Neural cell (in vitro differentiated cells): ENCODE measurements at regions not wholly inside any gene's neighbourhood (a gene's known extent, or its start where the extent isn't known, plus 50 kb on each side); places are given as distances from the start of the nearest gene placed in this dataset.
"Not testable (repeated sequence)": the region's sequence is repeated elsewhere in the genome, so short reads cannot be mapped to it uniquely, and the experiment has no call there.

Experiments
- H2AFZ ChIP-seq: fragments of 200-600, 300-800 bp; sonication (generic), shearing (Covaris generic); 2 replicates; pipeline ENCODE4 v1.6.0; 2014; ENCODE audit warnings: low read depth, mild to moderate bottlenecking, antibody characterized with exemption, low read length, moderate library complexity
- H3F3A ChIP-seq: fragments of 200-600 bp; shearing (Covaris generic); 2 replicates; pipeline ENCODE4 v1.6.1; 2016; ENCODE audit warnings: mild to moderate bottlenecking, moderate library complexity, mixed read lengths, antibody characterized with exemption, low read length; ENCODE audit not compliant: insufficient read depth, poor library complexity, severe bottlenecking
- H3K27ac ChIP-seq: fragments of 200-600, 300-800 bp; sonication (generic), shearing (Covaris generic); 2 replicates; pipeline ENCODE4 v1.5.1; 2014; ENCODE audit warnings: mild to moderate bottlenecking, low read length, moderate library complexity
- H3K27me3 ChIP-seq: fragments of 300-800, 200-600 bp; sonication (generic), shearing (Covaris generic); 2 replicates; pipeline ENCODE4 v1.6.0; 2014; ENCODE audit warnings: mild to moderate bottlenecking, low read depth, low read length, moderate library complexity; ENCODE audit not compliant: insufficient read depth
- H3K36me3 ChIP-seq: fragments of 300-800, 200-600 bp; sonication (generic), shearing (Covaris generic); 2 replicates; pipeline ENCODE4 v1.5.1; 2014; ENCODE audit warnings: mild to moderate bottlenecking, antibody characterized with exemption, low read length, moderate library complexity; ENCODE audit not compliant: insufficient read depth
- H3K4me2 ChIP-seq: fragments of 300-800, 200-600 bp; sonication (generic), shearing (Covaris generic); 2 replicates; pipeline ENCODE4 v1.6.0; 2014; ENCODE audit warnings: mild to moderate bottlenecking, low read length
- H3K4me3 ChIP-seq: fragments of 300-800, 200-600 bp; sonication (generic), shearing (Covaris generic); 2 replicates; pipeline ENCODE4 v1.5.1; 2014; ENCODE audit warnings: mild to moderate bottlenecking, low read length, moderate library complexity
- H3K79me2 ChIP-seq: fragments of 200-600 bp; shearing (Covaris generic); replicated peaks from 2 replicates; pipeline ENCODE4 v1.6.0; 2014; ENCODE audit warnings: mild to moderate bottlenecking, low read length, moderate library complexity; ENCODE audit not compliant: insufficient read depth
- H3K9ac ChIP-seq: fragments of 300-800, 200-600 bp; sonication (generic), shearing (Covaris generic); 2 replicates; pipeline ENCODE4 v1.6.1; 2016; ENCODE audit warnings: mild to moderate bottlenecking, low read length, mixed read lengths
- H3K9me2 ChIP-seq: fragments of 200-600 bp; shearing (Covaris generic); 2 replicates; pipeline ENCODE4 v1.6.1; 2016; ENCODE audit warnings: mild to moderate bottlenecking, low read length, mixed read lengths; ENCODE audit not compliant: insufficient read depth
- H3K9me3 ChIP-seq: fragments of 200-600, 300-800 bp; sonication (generic), shearing (Covaris generic); 2 replicates; pipeline ENCODE4 v1.6.1; 2016; ENCODE audit warnings: mild to moderate bottlenecking, mixed run types, low read length, moderate library complexity, mixed read lengths
- H4K20me1 ChIP-seq: fragments of 200-600 bp; shearing (Covaris generic); 2 replicates; pipeline ENCODE4 v1.6.1; 2016; ENCODE audit warnings: mild to moderate bottlenecking, mixed run types; ENCODE audit not compliant: insufficient read depth
- CTCF ChIP-seq: fragments of 450-650 bp; IDR thresholded peaks from 2 replicates; pipeline ENCODE4 v1.5.1; 2014; ENCODE audit warnings: antibody characterized with exemption, mild to moderate bottlenecking, moderate library complexity; ENCODE audit not compliant: poor library complexity, severe bottlenecking
- EP300 ChIP-seq: fragments of 450-650 bp; conservative IDR thresholded peaks from 2 replicates; pipeline ENCODE4 v1.6.1; 2014; ENCODE audit warnings: antibody characterized with exemption, mild to moderate bottlenecking, moderate library complexity; ENCODE audit not compliant: poor library complexity, severe bottlenecking
- EZH2 ChIP-seq: fragments of 200-600, 300-800 bp; shearing (Covaris generic), sonication (generic); IDR thresholded peaks from 2 replicates; pipeline ENCODE4 v1.6.1; 2014; ENCODE audit warnings: antibody characterized with exemption, low read length, borderline replicate concordance, mild to moderate bottlenecking; ENCODE audit not compliant: insufficient read depth, poor library complexity, severe bottlenecking
- MXI1 ChIP-seq: fragments of 450-650 bp; conservative IDR thresholded peaks from 2 replicates; pipeline ENCODE4 v1.6.1; 2014; ENCODE audit warnings: antibody characterized with exemption, mild to moderate bottlenecking; ENCODE audit not compliant: poor library complexity, severe bottlenecking
- POLR2AphosphoS5 ChIP-seq: IDR thresholded peaks from 2 replicates; pipeline ENCODE4 v1.6.1; 2012
- RAD21 ChIP-seq: fragments of 450-650 bp; conservative IDR thresholded peaks from 2 replicates; pipeline ENCODE4 v1.6.1; 2014; ENCODE audit warnings: antibody characterized with exemption, mild to moderate bottlenecking, moderate library complexity
- REST ChIP-seq: IDR thresholded peaks from 2 replicates; pipeline ENCODE4 v1.6.1; 2012; ENCODE audit warnings: borderline replicate concordance
- SMC3 ChIP-seq: fragments of 450-650 bp; conservative IDR thresholded peaks from 2 replicates; pipeline ENCODE4 v1.6.1; 2014; ENCODE audit warnings: antibody characterized with exemption, mild to moderate bottlenecking, moderate library complexity; ENCODE audit not compliant: poor library complexity
- TAF1 ChIP-seq: IDR thresholded peaks from 2 replicates; pipeline ENCODE4 v1.6.1; 2012; ENCODE audit warnings: low read depth

GRCh38 chr20:63135411-63135810 is 80.5 kb downstream of the YTHDF1 start:
- no peak for TF ChIP-seq TAF1
- TF ChIP-seq REST = no peak
- TF ChIP-seq EZH2 = no peak
- no peak for TF ChIP-seq POLR2AphosphoS5
- no peak for TF ChIP-seq SMC3
- TF ChIP-seq CTCF = no peak
- no peak for TF ChIP-seq RAD21
- TF ChIP-seq EP300 = no peak
- no peak for TF ChIP-seq MXI1
- no peak overlapping the region for H3K9ac ChIP-seq
- H3F3A ChIP-seq = no peaks in the 10 kb centered on the region
- H2AFZ ChIP-seq = no peak overlapping the region
- no peak overlapping the region for H3K4me3 ChIP-seq
- H3K9me2 ChIP-seq = no peaks in the 10 kb centered on the region
- H3K4me2 ChIP-seq = no peak overlapping the region
- H3K9me3 ChIP-seq = no peaks in the 10 kb centered on the region
- no peaks in the 10 kb centered on the region for H3K27me3 ChIP-seq
- no peaks in the 10 kb centered on the region for H3K36me3 ChIP-seq
- H4K20me1 ChIP-seq = no peaks in the 10 kb centered on the region
- no peak overlapping the region for H3K27ac ChIP-seq
- H3K79me2 ChIP-seq = no peaks in the 10 kb centered on the region

- not testable (repeated sequence) for H3K9me2 ChIP-seq, H4K20me1 ChIP-seq, H3K27me3 ChIP-seq, H3K9ac ChIP-seq, H3K9me3 ChIP-seq, H3K4me2 ChIP-seq, H3K27ac ChIP-seq, H3F3A ChIP-seq, H3K36me3 ChIP-seq, H2AFZ ChIP-seq, H3K79me2 ChIP-seq, H3K4me3 ChIP-seq
Observed at GRCh38 chr20:63134711-63135361, 81.1 kb downstream of the YTHDF1 start.

- Histone ChIP-seq H3K27ac (no peak overlapping the region), H3K9me2 (no peaks in the 10 kb centered on the region), H3K4me2 (no peak overlapping the region), H4K20me1 (no peaks in the 10 kb centered on the region), H3K9ac (no peak overlapping the region), H3K27me3 (no peaks in the 10 kb centered on the region), H3K79me2 (no peaks in the 10 kb centered on the region), H3K36me3 (no peaks in the 10 kb centered on the region), H3K9me3 (no peaks in the 10 kb centered on the region), H3F3A (no peaks in the 10 kb centered on the region), H3K4me3 (no peak overlapping the region), H2AFZ (no peak overlapping the region)
- TF ChIP-seq EP300 (no peak), CTCF (no peak), REST (no peak), EZH2 (no peak), POLR2AphosphoS5 (no peak), MXI1 (no peak), TAF1 (no peak), RAD21 (no peak), SMC3 (no peak)
Observed at GRCh38 chr20:63134201-63134612, 81.7 kb downstream of the YTHDF1 start.
